ENCODE measurements at regions not wholly inside any gene's neighbourhood (a gene's known extent, or its start where the extent isn't known, plus 50 kb on each side); places are given as distances from the start of the nearest gene placed in this dataset.

DNA sequence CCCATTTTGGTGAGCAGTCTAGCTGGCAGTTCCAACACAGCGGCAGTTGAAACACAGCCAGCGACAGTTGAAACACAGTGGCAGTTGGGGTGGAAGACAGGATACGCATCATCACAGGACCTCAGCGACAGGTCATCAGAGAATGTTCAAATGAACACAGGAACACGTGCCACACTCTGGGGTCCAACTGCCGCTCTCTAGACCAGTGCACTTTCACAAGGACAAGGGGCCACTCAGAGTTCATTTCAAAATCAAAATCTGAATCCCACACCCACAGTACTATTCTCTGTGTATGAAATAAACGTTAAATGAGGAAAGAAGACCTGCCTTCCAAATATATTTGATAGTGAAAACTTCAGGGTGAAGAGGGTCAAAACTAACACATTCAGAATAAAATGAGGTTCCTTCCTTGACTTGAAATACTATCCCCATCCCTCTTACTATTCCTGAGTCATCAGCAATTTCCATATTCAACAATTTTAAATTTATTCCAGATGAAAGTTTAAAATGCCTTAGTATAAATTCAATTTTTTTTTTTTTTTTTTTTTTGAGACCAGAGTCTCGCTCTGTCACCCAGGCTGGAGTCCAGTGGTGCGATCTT, 53.0 kb upstream of the SIMC1 start:
- TF ChIP-seq, protein P1, sequence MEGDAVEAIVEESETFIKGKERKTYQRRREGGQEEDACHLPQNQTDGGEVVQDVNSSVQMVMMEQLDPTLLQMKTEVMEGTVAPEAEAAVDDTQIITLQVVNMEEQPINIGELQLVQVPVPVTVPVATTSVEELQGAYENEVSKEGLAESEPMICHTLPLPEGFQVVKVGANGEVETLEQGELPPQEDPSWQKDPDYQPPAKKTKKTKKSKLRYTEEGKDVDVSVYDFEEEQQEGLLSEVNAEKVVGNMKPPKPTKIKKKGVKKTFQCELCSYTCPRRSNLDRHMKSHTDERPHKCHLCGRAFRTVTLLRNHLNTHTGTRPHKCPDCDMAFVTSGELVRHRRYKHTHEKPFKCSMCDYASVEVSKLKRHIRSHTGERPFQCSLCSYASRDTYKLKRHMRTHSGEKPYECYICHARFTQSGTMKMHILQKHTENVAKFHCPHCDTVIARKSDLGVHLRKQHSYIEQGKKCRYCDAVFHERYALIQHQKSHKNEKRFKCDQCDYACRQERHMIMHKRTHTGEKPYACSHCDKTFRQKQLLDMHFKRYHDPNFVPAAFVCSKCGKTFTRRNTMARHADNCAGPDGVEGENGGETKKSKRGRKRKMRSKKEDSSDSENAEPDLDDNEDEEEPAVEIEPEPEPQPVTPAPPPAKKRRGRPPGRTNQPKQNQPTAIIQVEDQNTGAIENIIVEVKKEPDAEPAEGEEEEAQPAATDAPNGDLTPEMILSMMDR (conservative IDR thresholded peaks at IDR 0.05): no peak
- TF ChIP-seq EZH2 (IDR thresholded peaks at IDR 0.05; ENCODE audit: low read depth): no peak

All from PC-9 (cell line).